Neural progenitor cell (in vitro differentiated cells): ENCODE measurements at regions not wholly inside any gene's neighbourhood (a gene's known extent, or its start where the extent isn't known, plus 50 kb on each side); places are given as distances from the start of the nearest gene placed in this dataset.

Source experiments
- EZH2 ChIP-seq: fragments of 200-600 bp; sonication (generic); IDR thresholded peaks from 2 replicates; pipeline ENCODE4 v1.6.1; 2017; ENCODE audit warnings: antibody characterized with exemption, mild to moderate bottlenecking, moderate library complexity
- EZH2phosphoT487 ChIP-seq: fragments of 200-600 bp; sonication (generic); IDR thresholded peaks from 2 replicates; pipeline ENCODE4 v1.6.1; 2017; ENCODE audit warnings: antibody characterized with exemption

- TF ChIP-seq EZH2phosphoT487 (no peak), EZH2 (no peak)
These were observed 138.3 kb downstream of the CRLF2 start for GRCh38 chrX:1074172-1074571.
